GM19238 (cell line): ENCODE measurements at regions not wholly inside any gene's neighbourhood (a gene's known extent, or its start where the extent isn't known, plus 50 kb on each side); places are given as distances from the start of the nearest gene placed in this dataset.

Experiments used
- DNase-seq: peaks from one replicate; pipeline ENCODE4 v3.0.0; 2011; ENCODE audit warnings: low spot score; ENCODE audit not compliant: insufficient read length

DNA sequence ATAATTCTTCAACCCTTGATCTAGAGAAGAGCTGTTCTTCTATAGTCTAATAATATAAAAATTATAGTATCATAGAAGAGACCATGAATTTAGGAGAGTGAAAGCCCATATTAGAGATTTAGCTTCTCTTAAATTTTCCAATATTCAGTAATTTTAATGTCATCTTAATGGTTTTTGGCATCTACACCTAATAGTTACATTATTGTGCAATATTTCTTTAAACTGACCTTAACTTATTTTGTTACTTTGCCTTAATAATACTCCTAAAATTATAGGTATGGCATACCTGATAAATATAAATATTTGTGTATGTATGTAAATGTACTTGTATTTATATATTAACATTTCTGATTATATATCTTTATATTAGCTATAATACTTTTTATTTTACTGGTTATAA lies 78.0 kb upstream of the CWC22 start:
- no peak for DNase-seq

DNA sequence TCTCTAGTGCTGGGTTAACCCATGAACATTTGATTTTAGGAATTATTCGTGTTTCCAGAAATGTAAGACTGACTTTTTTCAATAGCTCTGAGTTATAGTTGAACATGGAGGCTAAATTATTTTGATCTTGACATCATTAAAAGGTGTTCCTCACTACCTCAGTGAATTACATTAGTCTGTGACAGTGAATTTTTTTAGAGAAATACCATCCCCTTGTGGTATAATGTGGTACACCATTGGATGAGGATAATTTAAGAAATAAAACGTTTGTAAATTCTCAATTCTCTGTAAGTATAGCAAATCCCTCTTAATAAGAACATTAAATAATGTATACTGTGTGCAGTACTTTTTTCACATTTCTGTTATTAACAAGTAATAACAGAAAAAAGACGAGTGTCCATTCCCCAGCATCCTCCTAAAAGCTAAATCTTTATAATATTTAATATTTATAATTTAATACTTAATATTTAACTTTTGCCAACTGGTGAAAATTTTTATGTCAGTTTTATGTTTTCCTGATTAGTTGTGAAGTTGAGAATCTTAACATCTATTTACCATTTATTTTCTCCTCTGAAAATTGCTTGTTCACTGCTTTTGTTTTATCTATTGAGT lies 70.3 kb upstream of the CWC22 start:
- no peak for DNase-seq

DNA sequence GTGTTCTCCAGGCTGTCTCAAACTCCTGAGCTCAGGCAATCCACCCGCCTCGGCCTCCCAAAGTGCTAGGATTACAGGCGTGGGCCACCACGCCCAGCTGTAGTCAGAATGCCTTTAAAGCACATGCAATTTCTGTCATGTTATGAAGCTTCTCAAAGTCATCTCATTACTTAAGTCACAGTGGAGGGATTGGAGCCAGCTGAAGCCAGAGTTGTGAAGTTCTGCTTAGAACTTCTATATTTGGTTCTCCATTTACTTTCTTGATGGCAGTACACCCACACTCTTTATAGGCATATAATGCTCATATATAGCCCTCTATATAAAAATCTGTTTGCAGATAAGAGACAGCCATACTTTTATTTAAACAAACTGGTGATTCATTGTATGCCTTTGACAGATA lies 68.8 kb upstream of the CWC22 start:
- no peak for DNase-seq

DNA sequence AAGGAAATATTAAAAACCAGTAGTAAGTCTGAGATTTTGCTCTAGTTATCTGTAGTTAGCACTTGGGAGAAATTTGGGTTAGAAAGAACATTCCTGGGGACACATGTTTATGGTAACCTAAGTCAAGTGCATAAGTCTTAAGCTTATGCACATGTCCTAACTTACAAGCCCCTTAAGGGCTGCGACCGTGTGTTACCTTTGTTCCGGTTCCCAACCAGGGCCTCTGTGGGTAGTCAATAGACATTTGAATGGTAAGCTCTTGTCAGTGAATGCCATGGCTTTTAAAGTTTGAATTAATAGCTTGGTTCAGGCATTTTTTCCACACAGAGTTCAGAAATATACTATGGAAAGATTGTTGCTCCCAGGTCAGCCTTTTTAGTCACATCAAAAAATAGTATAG lies 64.7 kb upstream of the CWC22 start:
- DNase-seq, result no peak

DNA sequence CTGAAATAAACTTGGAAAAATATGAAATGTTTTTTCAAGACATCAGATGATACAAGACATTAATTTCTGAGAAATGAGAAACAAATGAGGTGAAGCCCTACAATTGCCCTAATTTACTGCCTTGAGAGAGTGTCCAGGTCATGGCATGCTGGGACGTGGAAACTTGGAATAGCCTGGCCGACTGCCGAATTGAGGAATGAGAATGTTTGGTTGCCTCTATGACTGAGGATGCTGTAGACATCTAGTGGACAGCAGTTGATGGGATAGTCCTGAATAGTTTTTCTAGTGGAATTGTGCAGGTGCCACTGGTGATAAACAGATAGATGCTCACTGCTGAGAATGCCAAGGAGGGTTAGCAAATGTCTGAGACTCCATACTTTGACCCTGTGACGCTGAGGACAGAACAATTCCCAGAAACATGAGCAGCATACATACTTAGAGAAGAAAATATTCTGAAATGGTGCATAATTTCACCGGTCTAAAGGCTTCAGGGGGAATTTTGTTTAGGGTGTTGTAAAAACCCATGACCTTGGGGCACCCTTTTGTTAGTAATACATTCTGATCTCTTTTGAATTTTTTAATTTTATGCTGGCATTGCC lies 56.5 kb upstream of the CWC22 start:
- no peak for DNase-seq

DNA sequence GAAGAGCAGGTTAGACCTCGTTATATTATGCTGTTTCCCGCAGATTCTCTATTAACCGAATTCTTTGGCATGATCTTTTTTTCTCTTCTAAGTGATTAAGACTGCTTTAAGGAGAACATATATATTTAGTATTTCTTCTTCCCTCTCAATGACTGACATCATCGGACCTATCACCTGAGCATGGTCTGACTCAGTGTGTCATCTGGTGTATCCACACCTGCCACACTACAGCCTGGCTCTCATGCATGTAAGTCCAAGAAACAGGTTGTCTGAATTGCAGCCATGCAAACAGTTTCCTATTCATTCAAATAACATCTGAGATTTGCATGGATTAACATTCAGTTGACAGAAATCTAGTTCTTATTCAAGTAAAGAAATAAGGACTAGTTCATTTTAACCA lies 55.1 kb upstream of the CWC22 start:
- DNase-seq, result no peak

DNA sequence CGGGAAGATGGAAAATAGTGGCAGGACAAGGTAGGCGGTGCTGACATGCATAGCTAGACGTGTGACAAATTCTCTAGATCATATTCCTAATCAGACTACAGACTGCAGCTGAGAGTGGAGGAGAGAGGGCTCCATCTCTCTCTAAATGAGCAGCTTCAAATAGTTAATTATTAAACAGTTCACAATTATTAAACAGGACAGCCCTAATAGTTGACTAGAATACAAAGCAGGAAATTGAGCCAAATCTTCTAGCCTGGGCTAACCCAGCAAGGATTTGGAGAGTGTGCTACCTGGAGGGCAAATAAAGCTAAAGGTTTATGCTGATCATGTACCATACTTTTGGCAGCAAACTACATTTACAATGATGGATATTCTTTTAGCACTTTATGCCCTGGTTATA lies 54.4 kb upstream of the CWC22 start:
- DNase-seq, result no peak

DNA sequence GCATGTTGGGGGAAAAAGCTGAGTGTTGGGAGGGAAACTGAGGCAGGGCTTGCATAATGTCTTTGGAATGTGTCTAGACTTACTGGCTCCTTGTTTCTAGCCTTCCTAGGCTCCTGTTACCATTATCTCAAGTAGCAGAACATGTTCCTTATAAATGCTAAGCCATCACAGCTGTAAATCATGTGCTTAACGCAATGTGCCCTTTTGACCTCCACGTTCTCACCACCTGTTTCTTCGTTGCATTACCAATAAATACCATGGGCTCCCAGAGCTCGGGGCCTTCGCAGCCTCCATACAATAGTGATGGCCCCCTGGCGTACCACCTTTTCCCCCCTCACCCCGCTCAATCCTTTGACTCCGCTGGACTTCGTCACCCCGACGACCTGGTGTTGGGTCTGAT lies 54.0 kb upstream of the CWC22 start:
- no peak for DNase-seq

DNA sequence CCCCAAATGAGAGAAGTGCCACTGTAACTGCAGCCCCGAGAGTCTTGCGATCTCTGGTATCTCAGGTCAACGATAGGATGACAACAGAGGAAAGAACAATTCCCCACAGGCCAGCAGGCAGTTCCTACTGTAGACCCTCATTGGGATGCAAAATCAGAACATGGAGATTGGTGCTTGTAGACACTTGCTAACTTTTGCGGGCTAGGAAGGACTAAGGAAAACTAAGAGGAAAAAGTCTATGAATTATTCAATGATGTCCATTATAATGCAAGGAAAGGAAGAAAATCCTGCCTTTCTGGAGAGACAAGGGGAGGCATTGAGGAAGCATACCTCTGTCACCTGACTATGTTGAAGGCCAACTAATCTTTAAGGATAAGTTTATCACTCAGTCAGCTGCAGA lies 51.9 kb upstream of the CWC22 start:
- DNase-seq, result no peak

DNA sequence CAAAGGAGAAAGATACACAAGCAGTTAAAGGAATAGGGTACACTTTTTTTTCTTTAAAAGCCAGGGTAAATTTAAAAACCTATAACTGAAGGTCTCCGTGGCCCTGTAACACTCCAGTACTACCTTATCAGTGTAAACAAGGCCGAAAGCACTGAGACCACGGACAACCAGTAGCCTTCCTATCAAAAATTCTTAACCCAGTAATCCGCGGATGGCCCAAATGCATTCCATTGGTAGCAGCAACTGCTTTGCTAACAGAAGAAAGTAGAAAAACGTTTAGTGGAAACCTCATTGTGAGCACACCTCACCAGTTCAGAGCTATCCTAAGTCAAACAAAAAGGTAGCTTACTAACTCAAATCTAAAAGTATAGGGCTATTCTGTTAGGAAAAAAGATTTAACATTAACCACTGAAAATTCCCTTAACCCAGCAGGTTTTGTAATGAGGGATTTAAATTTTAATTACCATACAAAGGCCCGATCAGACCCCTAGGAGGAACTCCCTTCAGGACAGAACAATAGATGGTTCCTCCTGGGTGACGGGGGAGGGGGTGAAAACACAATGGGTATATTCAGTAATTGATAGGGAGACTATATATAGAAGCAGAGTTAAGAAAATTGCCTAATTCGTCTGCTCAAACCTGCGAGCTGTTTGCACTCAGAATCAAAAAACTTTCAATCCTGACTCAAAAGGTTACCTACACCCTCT lies 50.8 kb upstream of the CWC22 start:
- no peak for DNase-seq
